Fibroblast of mammary gland (primary cell): ENCODE measurements at regions not wholly inside any gene's neighbourhood (a gene's known extent, or its start where the extent isn't known, plus 50 kb on each side); places are given as distances from the start of the nearest gene placed in this dataset.

Experiments
- DNase-seq: peaks from one replicate; pipeline ENCODE4 v3.0.0-alpha.2; 2010; ENCODE audit warnings: low read depth
- H3K4me3 ChIP-seq: 2 replicates; pipeline ENCODE4 v1.5.1; 2011; ENCODE audit warnings: low read depth, mild to moderate bottlenecking, low read length, moderate library complexity; ENCODE audit not compliant: control insufficient read depth
- CTCF ChIP-seq: conservative IDR thresholded peaks from 2 replicates; pipeline ENCODE4 v1.5.1; 2011; ENCODE audit warnings: low read depth, low read length, inconsistent platforms; ENCODE audit not compliant: control insufficient read depth, insufficient read depth

GRCh38 chr2:220081171-220081570 lies 453.7 kb downstream of the SLC4A3 start:
- no peak overlapping the region for H3K4me3 ChIP-seq
- TF ChIP-seq CTCF = no peak
- no peak for DNase-seq

- TF ChIP-seq CTCF = no peak
- no peak for DNase-seq
- H3K4me3 ChIP-seq = no peak overlapping the region
Measured at GRCh38 chr2:220090050-220090449, 462.6 kb downstream of the SLC4A3 start.

GRCh38 chr2:220096406-220096805 lies 469.0 kb downstream of the SLC4A3 start:
- H3K4me3 ChIP-seq = no peak overlapping the region
- no peak for DNase-seq
- no peak for TF ChIP-seq CTCF

- TF ChIP-seq CTCF = no peak
- DNase-seq = no peak
- H3K4me3 ChIP-seq = no peak overlapping the region
Measured at GRCh38 chr2:220101980-220102379, 474.6 kb downstream of the SLC4A3 start.

GRCh38 chr2:220103596-220103995 lies 476.2 kb downstream of the SLC4A3 start:
- TF ChIP-seq CTCF = no peak
- H3K4me3 ChIP-seq = no peak overlapping the region
- DNase-seq = no peak

GRCh38 chr2:220104871-220105351 lies 477.5 kb downstream of the SLC4A3 start:
- TF ChIP-seq CTCF = peak; percentile 71
- H3K4me3 ChIP-seq = no peak overlapping the region
- DNase-seq = peak; percentile 86

- no peak for TF ChIP-seq CTCF
- peak; percentile 14 for DNase-seq
- no peak overlapping the region for H3K4me3 ChIP-seq
Measured at GRCh38 chr2:220106065-220106464, 478.6 kb downstream of the SLC4A3 start.
